Esophagus muscularis mucosa (tissue), 4 donors: ENCODE measurements at regions not wholly inside any gene's neighbourhood (a gene's known extent, or its start where the extent isn't known, plus 50 kb on each side); places are given as distances from the start of the nearest gene placed in this dataset.

Experiments
- DNase-seq: peaks from one replicate; pipeline ENCODE4 v3.0.0-alpha.2; 2017; ENCODE audit errors: extremely low spot score
- H3K27ac ChIP-seq, 4 donors: fragments of 200-600 bp; sonication (generic); replicated peaks in 1 of 4; 1 replicate in 3 of 4; 2 replicates in 1 of 4; pipeline ENCODE4 v1.5.1; 2016 to 2019; ENCODE audit warnings: mild to moderate bottlenecking in 1 of 4
- H3K27me3 ChIP-seq, 4 donors: fragments of 200-600 bp; sonication (generic); one replicate each; pipeline versions ENCODE4 v1.5.1 to v1.6.0; 2016 to 2019
- H3K36me3 ChIP-seq, 4 donors: fragments of 200-600 bp; sonication (generic); one replicate each; pipeline ENCODE4 v1.5.1; 2016 to 2019
- H3K4me1 ChIP-seq, 4 donors: fragments of 200-600 bp; sonication (generic); one replicate each; pipeline ENCODE4 v1.5.1; 2016 to 2019
- H3K4me3 ChIP-seq, 4 donors: fragments of 200-600 bp; sonication (generic); 1 replicate in 2 of 4; 2 replicates in 2 of 4; pipeline ENCODE4 v1.5.1; 2016 to 2019; ENCODE audit warnings: mild to moderate bottlenecking in 4 of 4, moderate library complexity in 1 of 4
- H3K9me3 ChIP-seq, 4 donors: fragments of 200-600 bp; sonication (generic); 1 replicate in 3 of 4; 2 replicates in 1 of 4; pipeline ENCODE4 v1.5.1; 2016 to 2019
- EP300 ChIP-seq: sonication (generic); formaldehyde crosslinking; IDR thresholded peaks from one replicate; pipeline ENCODE4 v1.6.1; 2017; ENCODE audit warnings: antibody characterized with exemption
- POLR2A ChIP-seq: fragments of 450-650 bp; IDR thresholded peaks from one replicate; pipeline ENCODE4 v1.6.1; 2017; ENCODE audit warnings: antibody characterized with exemption, moderate library complexity, mild to moderate bottlenecking, low read depth
- POLR2AphosphoS5 ChIP-seq, 2 donors: sonication (generic); formaldehyde crosslinking; IDR thresholded peaks; one replicate each; pipeline ENCODE4 v1.6.1; 2017; ENCODE audit warnings: antibody characterized with exemption in 2 of 2
- WGBS: methylation state at CpG from one replicate; pipeline ENCODE4 v1.1.5; 2018; 5-methylcytosine and 5-hydroxymethylcytosine counted together
- intact Hi-C: fragments of 100-400 bp; cut with DNase I; formaldehyde crosslinking; loops from one replicate; pipeline ENCODE4 v1.15.1; 2023
- TF ChIP-seq, protein P1 (sequence below), 3 experiments: fragments of 200-600 bp in 2 of 3; fragments of 450-650 bp in 1 of 3; sonication (generic) in 2 of 3; IDR thresholded peaks; one replicate each; pipeline ENCODE4 v1.5.1; 2017 to 2019; ENCODE audit warnings: antibody characterized with exemption in 3 of 3, mild to moderate bottlenecking in 2 of 3, moderate library complexity in 1 of 3

GRCh38 chr1:185570962-185571361 is 163.2 kb upstream of the HMCN1 start:
- intact Hi-C loops = no loop called here
- H3K27me3 ChIP-seq = no peaks in the 10 kb centered on the region
- H3K9me3 ChIP-seq = no peaks in the 10 kb centered on the region
- WGBS = 97% methylated on average over 5 of the region's 5 CpGs
- DNase-seq = no peak
- no peak overlapping the region for H3K4me3 ChIP-seq
- no peak overlapping the region for H3K27ac ChIP-seq
- H3K36me3 ChIP-seq = no peaks in the 10 kb centered on the region
- peaks cover 0 to 6% (median 2%) of the 10 kb centered on the region in 4 donors for H3K4me1 ChIP-seq
- TF ChIP-seq POLR2A (no peak), POLR2AphosphoS5 (IDR thresholded peaks at IDR 0.05) (no peak), EP300 (no peak)
- TF ChIP-seq, protein P1, sequence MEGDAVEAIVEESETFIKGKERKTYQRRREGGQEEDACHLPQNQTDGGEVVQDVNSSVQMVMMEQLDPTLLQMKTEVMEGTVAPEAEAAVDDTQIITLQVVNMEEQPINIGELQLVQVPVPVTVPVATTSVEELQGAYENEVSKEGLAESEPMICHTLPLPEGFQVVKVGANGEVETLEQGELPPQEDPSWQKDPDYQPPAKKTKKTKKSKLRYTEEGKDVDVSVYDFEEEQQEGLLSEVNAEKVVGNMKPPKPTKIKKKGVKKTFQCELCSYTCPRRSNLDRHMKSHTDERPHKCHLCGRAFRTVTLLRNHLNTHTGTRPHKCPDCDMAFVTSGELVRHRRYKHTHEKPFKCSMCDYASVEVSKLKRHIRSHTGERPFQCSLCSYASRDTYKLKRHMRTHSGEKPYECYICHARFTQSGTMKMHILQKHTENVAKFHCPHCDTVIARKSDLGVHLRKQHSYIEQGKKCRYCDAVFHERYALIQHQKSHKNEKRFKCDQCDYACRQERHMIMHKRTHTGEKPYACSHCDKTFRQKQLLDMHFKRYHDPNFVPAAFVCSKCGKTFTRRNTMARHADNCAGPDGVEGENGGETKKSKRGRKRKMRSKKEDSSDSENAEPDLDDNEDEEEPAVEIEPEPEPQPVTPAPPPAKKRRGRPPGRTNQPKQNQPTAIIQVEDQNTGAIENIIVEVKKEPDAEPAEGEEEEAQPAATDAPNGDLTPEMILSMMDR (IDR thresholded peaks at IDR 0.05) = no peak

GRCh38 chr1:185568155-185569123 is 165.8 kb upstream of the HMCN1 start:
- Histone ChIP-seq H3K4me1 (peaks cover 0 to 6% (median 2%) of the 10 kb centered on the region in 4 donors), H3K4me3 (no peak overlapping the region), H3K9me3 (no peaks in the 10 kb centered on the region), H3K27ac (no peak overlapping the region), H3K36me3 (no peaks in the 10 kb centered on the region), H3K27me3 (no peaks in the 10 kb centered on the region)
- intact Hi-C loops = no loop called here
- 79% methylated on average over 3 of the region's 3 CpGs for WGBS
- TF ChIP-seq POLR2AphosphoS5 (IDR thresholded peaks at IDR 0.05) (no peak), EP300 (no peak), POLR2A (no peak)
- TF ChIP-seq, protein P1 (IDR thresholded peaks at IDR 0.05) = no peak
- no peak for DNase-seq

- 27% methylated on average over 2 of the region's 2 CpGs for WGBS
- TF ChIP-seq, protein P1 (IDR thresholded peaks at IDR 0.05) = no peak
- TF ChIP-seq POLR2AphosphoS5 (IDR thresholded peaks at IDR 0.05) = no peak
- no peak for TF ChIP-seq EP300
- TF ChIP-seq POLR2A = no peak
- Histone ChIP-seq H3K36me3 (no peaks in the 10 kb centered on the region), H3K27ac (no peak overlapping the region), H3K4me3 (no peak overlapping the region), H3K27me3 (no peaks in the 10 kb centered on the region), H3K9me3 (no peaks in the 10 kb centered on the region), H3K4me1 (peaks cover 0 to 6% (median 2%) of the 10 kb centered on the region in 4 donors)
- no peak for DNase-seq
- intact Hi-C loops = no loop called here
These were observed 166.8 kb upstream of the HMCN1 start for GRCh38 chr1:185567440-185567839.

DNA sequence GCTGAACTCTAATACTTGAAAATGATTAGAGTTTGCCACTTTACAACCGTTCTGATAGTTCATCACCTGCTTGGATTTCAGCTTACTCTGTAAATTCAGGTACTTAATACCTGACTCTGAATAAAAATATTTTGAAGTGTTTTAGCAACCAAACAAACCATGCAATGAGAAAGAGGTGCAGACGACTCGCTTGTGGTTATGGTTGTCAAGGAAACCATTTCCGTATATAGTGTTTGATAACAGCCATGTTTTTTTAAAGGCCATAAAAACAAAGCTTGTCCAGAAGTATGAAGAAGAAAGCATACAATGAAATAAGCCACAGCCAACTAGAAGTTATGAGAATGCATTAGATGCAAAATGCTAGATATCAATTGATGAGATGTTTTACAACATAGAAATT is 167.2 kb upstream of the HMCN1 start:
- Histone ChIP-seq H3K36me3 (no peaks in the 10 kb centered on the region), H3K9me3 (no peaks in the 10 kb centered on the region), H3K27ac (no peak overlapping the region), H3K4me1 (peaks cover 0 to 6% (median 2%) of the 10 kb centered on the region in 4 donors), H3K27me3 (no peaks in the 10 kb centered on the region), H3K4me3 (no peak overlapping the region)
- TF ChIP-seq EP300 = no peak
- no peak for TF ChIP-seq POLR2A
- no peak for TF ChIP-seq POLR2AphosphoS5 (IDR thresholded peaks at IDR 0.05)
- TF ChIP-seq, protein P1 (IDR thresholded peaks at IDR 0.05) = no peak
- DNase-seq = no peak
- 34% methylated on average over 4 of the region's 4 CpGs for WGBS
- intact Hi-C loops = no loop called here
